ENCODE measurements at regions not wholly inside any gene's neighbourhood (a gene's known extent, or its start where the extent isn't known, plus 50 kb on each side); places are given as distances from the start of the nearest gene placed in this dataset.

DNA sequence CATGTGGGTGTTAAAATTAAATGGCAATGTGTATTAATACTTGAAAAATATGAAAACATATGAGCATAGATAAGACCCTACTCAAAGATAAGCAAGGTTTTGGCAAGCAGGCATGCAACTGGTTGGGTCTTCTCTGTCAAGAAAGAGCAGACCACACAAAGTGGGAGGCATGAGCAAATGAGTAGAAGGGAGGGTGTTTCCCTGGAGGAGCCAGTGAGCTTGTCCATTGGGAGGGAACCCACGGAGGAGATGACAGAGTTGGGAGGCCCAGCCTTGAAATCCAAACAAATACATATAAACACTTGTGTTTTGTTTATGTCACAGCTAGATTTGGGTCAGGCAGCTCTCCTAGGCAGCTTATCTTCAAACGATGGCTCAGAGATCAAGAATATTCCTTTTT lies 134.5 kb upstream of the CXCL12 start (continued):
- TF ChIP-seq, protein P1, sequence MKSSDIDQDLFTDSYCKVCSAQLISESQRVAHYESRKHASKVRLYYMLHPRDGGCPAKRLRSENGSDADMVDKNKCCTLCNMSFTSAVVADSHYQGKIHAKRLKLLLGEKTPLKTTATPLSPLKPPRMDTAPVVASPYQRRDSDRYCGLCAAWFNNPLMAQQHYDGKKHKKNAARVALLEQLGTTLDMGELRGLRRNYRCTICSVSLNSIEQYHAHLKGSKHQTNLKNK (CRISPR knock-in tag; IDR thresholded peaks at IDR 0.05): no peak
- TF ChIP-seq, protein P2, sequence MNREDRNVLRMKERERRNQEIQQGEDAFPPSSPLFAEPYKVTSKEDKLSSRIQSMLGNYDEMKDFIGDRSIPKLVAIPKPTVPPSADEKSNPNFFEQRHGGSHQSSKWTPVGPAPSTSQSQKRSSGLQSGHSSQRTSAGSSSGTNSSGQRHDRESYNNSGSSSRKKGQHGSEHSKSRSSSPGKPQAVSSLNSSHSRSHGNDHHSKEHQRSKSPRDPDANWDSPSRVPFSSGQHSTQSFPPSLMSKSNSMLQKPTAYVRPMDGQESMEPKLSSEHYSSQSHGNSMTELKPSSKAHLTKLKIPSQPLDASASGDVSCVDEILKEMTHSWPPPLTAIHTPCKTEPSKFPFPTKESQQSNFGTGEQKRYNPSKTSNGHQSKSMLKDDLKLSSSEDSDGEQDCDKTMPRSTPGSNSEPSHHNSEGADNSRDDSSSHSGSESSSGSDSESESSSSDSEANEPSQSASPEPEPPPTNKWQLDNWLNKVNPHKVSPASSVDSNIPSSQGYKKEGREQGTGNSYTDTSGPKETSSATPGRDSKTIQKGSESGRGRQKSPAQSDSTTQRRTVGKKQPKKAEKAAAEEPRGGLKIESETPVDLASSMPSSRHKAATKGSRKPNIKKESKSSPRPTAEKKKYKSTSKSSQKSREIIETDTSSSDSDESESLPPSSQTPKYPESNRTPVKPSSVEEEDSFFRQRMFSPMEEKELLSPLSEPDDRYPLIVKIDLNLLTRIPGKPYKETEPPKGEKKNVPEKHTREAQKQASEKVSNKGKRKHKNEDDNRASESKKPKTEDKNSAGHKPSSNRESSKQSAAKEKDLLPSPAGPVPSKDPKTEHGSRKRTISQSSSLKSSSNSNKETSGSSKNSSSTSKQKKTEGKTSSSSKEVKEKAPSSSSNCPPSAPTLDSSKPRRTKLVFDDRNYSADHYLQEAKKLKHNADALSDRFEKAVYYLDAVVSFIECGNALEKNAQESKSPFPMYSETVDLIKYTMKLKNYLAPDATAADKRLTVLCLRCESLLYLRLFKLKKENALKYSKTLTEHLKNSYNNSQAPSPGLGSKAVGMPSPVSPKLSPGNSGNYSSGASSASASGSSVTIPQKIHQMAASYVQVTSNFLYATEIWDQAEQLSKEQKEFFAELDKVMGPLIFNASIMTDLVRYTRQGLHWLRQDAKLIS (CRISPR knock-in tag; IDR thresholded peaks at IDR 0.05; ENCODE audit: borderline replicate concordance): no peak
- TF ChIP-seq OVOL2 (CRISPR knock-in tag; IDR thresholded peaks at IDR 0.05; ENCODE audit: borderline replicate concordance): no peak
- TF ChIP-seq, protein P3, sequence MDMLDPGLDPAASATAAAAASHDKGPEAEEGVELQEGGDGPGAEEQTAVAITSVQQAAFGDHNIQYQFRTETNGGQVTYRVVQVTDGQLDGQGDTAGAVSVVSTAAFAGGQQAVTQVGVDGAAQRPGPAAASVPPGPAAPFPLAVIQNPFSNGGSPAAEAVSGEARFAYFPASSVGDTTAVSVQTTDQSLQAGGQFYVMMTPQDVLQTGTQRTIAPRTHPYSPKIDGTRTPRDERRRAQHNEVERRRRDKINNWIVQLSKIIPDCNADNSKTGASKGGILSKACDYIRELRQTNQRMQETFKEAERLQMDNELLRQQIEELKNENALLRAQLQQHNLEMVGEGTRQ (CRISPR knock-in tag; IDR thresholded peaks at IDR 0.05): no peak
- TF ChIP-seq SMAD4 (CRISPR knock-in tag; IDR thresholded peaks at IDR 0.05): no peak
- no peak for TF ChIP-seq CREB1 (CRISPR knock-in tag; IDR thresholded peaks at IDR 0.05)
- TF ChIP-seq, protein P4, sequence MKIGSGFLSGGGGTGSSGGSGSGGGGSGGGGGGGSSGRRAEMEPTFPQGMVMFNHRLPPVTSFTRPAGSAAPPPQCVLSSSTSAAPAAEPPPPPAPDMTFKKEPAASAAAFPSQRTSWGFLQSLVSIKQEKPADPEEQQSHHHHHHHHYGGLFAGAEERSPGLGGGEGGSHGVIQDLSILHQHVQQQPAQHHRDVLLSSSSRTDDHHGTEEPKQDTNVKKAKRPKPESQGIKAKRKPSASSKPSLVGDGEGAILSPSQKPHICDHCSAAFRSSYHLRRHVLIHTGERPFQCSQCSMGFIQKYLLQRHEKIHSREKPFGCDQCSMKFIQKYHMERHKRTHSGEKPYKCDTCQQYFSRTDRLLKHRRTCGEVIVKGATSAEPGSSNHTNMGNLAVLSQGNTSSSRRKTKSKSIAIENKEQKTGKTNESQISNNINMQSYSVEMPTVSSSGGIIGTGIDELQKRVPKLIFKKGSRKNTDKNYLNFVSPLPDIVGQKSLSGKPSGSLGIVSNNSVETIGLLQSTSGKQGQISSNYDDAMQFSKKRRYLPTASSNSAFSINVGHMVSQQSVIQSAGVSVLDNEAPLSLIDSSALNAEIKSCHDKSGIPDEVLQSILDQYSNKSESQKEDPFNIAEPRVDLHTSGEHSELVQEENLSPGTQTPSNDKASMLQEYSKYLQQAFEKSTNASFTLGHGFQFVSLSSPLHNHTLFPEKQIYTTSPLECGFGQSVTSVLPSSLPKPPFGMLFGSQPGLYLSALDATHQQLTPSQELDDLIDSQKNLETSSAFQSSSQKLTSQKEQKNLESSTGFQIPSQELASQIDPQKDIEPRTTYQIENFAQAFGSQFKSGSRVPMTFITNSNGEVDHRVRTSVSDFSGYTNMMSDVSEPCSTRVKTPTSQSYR (CRISPR knock-in tag; IDR thresholded peaks at IDR 0.05): no peak
- TF ChIP-seq, protein P5, sequence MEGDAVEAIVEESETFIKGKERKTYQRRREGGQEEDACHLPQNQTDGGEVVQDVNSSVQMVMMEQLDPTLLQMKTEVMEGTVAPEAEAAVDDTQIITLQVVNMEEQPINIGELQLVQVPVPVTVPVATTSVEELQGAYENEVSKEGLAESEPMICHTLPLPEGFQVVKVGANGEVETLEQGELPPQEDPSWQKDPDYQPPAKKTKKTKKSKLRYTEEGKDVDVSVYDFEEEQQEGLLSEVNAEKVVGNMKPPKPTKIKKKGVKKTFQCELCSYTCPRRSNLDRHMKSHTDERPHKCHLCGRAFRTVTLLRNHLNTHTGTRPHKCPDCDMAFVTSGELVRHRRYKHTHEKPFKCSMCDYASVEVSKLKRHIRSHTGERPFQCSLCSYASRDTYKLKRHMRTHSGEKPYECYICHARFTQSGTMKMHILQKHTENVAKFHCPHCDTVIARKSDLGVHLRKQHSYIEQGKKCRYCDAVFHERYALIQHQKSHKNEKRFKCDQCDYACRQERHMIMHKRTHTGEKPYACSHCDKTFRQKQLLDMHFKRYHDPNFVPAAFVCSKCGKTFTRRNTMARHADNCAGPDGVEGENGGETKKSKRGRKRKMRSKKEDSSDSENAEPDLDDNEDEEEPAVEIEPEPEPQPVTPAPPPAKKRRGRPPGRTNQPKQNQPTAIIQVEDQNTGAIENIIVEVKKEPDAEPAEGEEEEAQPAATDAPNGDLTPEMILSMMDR (IDR thresholded peaks at IDR 0.05): no peak
- TF ChIP-seq ZNF138 (CRISPR knock-in tag; conservative IDR thresholded peaks at IDR 0.05): no peak

DNA sequence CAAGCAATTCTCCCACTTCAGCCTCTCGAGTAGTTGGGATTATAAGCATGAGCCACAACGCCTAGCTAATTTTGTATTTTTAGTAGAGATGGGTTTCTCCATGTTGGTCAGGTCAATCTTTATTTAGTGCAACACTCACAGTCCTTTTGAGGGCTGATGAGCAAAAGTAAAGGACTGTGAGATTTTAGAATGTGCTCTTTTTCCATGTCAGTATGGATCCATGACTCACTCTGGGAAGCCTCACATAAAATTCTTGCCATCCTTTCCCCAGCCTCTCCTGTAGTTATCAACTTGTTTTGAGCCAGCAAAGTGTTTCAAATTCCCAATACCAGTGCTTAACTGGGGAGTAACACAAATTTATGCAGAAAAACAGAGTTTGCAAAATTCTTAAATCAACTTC lies 135.8 kb upstream of the CXCL12 start:
- Mint-ChIP-seq H3K36me3 (peaks cover 7% of the 10 kb centered on the region; the same call in 1 of the 2 replicates), H3K27me3 (ENCODE audit: low read depth) (no peaks in the 10 kb centered on the region), H3K4me1 (no peaks in the 10 kb centered on the region), H3K4me3 (no peak overlapping the region), H3K27ac (no peak overlapping the region), H3K9me3 (peaks cover 16% of the 10 kb centered on the region)
- TF ChIP-seq SMAD3 (CRISPR knock-in tag; IDR thresholded peaks at IDR 0.05; ENCODE audit: borderline replicate concordance): no peak
- ATAC-seq (no peak), DNase-seq (ENCODE audit: low spot score) (no peak)
- ChIA-PET CTCF (no interaction called here), POLR2A (no interaction called here)

DNA sequence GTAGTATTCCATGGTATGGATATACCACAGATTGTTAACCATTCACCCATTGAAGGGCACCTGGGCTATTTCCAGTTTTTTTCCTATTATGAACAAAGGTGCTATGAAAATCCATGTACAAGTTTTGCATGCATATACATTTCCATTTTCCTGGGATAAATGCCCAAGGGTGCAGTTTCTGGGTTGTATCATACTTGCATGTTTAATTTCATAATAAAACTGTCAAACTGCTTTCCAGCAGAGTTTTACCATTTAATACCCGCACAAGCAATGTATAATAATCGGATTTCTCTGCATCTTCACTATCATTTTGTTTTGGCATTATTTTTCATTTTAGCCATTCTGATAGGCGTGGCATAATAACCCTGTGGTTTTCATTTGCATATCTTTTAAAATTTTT lies 154.3 kb upstream of the CXCL12 start:
- DNase-seq (ENCODE audit: low spot score) (no peak), ATAC-seq (no peak)
- Mint-ChIP-seq H3K27me3 (ENCODE audit: low read depth) (no peaks in the 10 kb centered on the region), H3K9me3 (peaks cover 25% of the 10 kb centered on the region), H3K4me1 (no peaks in the 10 kb centered on the region), H3K36me3 (peaks cover 3% of the 10 kb centered on the region; the same call in 1 of the 2 replicates), H3K4me3 (no peak overlapping the region), H3K27ac (no peak overlapping the region)
- TF ChIP-seq, protein P2 (CRISPR knock-in tag; IDR thresholded peaks at IDR 0.05; ENCODE audit: borderline replicate concordance): no peak
- TF ChIP-seq KAT7 (CRISPR knock-in tag; IDR thresholded peaks at IDR 0.05; ENCODE audit: borderline replicate concordance) (no peak), GRHL2 (CRISPR knock-in tag; IDR thresholded peaks at IDR 0.05; ENCODE audit: insufficient replicate concordance, severe bottlenecking) (no peak)
- TF ChIP-seq, protein P6, sequence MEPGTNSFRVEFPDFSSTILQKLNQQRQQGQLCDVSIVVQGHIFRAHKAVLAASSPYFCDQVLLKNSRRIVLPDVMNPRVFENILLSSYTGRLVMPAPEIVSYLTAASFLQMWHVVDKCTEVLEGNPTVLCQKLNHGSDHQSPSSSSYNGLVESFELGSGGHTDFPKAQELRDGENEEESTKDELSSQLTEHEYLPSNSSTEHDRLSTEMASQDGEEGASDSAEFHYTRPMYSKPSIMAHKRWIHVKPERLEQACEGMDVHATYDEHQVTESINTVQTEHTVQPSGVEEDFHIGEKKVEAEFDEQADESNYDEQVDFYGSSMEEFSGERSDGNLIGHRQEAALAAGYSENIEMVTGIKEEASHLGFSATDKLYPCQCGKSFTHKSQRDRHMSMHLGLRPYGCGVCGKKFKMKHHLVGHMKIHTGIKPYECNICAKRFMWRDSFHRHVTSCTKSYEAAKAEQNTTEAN (CRISPR knock-in tag; IDR thresholded peaks at IDR 0.05): no peak
- TF ChIP-seq, protein P7, sequence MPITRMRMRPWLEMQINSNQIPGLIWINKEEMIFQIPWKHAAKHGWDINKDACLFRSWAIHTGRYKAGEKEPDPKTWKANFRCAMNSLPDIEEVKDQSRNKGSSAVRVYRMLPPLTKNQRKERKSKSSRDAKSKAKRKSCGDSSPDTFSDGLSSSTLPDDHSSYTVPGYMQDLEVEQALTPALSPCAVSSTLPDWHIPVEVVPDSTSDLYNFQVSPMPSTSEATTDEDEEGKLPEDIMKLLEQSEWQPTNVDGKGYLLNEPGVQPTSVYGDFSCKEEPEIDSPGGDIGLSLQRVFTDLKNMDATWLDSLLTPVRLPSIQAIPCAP (CRISPR knock-in tag; IDR thresholded peaks at IDR 0.05): no peak
- CTCF ChIA-PET: no interaction called here
- POLR2A ChIA-PET: no interaction called here
